ENCODE measurements at regions not wholly inside any gene's neighbourhood (a gene's known extent, or its start where the extent isn't known, plus 50 kb on each side); places are given as distances from the start of the nearest gene placed in this dataset.
A peak's percentile ranks its signal among the peaks of the same experiment; 100 is the strongest.

GRCh38 chr14:84401631-84402030 lies 1128.3 kb upstream of the FLRT2 start:
- DNase-seq (ENCODE audit: low read depth, low spot score) = no peak

DNA sequence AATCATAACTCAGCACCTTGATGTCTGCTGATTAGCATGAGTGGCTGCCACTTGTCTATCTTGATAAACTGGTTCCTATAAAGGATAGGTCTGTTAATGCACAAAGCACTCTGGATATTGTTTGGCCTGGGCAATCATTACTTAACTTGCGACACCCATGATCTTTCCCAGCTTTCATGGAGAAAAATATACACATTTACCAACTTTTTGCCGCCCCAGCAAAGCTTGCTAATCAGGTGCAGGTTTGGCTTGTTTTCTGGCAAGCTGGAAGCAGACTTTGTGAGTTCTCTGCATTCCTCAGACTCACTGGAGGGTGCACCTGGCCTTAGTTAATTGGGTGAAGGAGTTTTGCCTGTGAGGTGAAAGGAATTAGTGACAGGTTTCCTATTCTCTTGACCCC lies 1126.4 kb upstream of the FLRT2 start:
- peak; percentile 45 for DNase-seq (ENCODE audit: low read depth, low spot score)

DNA sequence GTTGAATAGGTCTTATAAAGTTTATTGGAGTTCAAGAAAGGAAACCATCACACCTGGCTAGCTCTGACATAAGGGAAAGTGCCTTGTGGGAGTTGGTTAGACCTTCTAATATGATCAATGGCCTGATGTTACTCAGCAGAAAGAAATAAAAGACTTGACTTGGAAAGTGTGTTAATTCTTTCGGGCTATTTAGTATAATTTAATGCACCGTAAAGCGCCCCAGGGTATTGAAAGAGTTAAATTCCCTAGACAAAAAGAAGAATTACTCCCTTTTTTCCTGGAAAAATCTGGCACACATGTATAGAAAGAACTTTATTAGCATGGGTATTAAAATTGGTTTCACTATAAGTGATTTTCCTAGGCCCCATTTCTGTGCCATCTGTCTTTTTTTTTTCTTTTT lies 1125.7 kb upstream of the FLRT2 start:
- DNase-seq (ENCODE audit: low read depth, low spot score) = no peak

DNA sequence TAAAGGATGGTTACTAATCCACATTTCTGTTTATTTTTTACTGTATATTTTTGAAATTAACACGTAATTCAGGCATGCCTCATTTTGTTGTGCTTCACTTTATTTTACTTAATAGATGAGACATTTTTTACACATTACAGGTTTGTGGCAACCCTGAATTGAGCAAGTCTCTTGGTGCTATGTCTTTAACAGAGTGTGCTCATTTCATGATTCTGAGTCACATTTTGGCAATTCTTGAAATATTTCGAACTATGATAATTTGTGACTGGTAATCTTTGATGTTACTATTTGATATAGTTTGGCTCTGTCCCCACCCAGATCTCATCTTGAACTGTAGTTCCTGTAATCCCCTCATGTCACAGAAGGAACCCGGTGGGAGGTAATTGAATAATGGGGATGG lies 1120.5 kb upstream of the FLRT2 start:
- DNase-seq (ENCODE audit: low read depth, low spot score) = no peak

GRCh38 chr14:84410344-84410743 lies 1119.6 kb upstream of the FLRT2 start:
- DNase-seq (ENCODE audit: low read depth, low spot score) = no peak

GRCh38 chr14:84420221-84420620 lies 1109.7 kb upstream of the FLRT2 start:
- peak; percentile 26 for DNase-seq (ENCODE audit: low read depth, low spot score)

- no peak for DNase-seq (ENCODE audit: low read depth, low spot score)
These were observed 1108.3 kb upstream of the FLRT2 start for GRCh38 chr14:84421621-84422020.

- no peak for DNase-seq (ENCODE audit: low read depth, low spot score)
These were observed 1104.0 kb upstream of the FLRT2 start for GRCh38 chr14:84425968-84426367.

- no peak for DNase-seq (ENCODE audit: low read depth, low spot score)
These were observed 1097.3 kb upstream of the FLRT2 start for GRCh38 chr14:84432676-84433075.

DNA sequence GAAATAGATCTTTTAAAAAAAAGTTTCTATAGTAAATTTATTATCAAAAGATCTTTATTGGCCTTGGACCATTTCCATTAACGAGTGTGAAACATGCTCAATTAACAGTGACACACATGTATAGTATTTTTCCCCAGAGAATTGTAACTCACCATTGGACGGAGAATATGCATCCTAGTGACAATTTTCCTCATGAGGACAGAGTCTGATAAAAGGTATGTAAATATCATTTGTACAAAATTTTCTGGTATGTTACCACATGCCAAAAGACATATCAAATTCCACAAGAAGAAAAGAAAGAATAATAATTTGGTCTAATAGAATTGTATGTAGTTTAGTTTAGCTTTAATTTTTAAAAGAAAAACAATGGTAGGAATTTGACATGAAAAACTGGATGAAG lies 1096.0 kb upstream of the FLRT2 start:
- DNase-seq (ENCODE audit: low read depth, low spot score) = no peak

DNA sequence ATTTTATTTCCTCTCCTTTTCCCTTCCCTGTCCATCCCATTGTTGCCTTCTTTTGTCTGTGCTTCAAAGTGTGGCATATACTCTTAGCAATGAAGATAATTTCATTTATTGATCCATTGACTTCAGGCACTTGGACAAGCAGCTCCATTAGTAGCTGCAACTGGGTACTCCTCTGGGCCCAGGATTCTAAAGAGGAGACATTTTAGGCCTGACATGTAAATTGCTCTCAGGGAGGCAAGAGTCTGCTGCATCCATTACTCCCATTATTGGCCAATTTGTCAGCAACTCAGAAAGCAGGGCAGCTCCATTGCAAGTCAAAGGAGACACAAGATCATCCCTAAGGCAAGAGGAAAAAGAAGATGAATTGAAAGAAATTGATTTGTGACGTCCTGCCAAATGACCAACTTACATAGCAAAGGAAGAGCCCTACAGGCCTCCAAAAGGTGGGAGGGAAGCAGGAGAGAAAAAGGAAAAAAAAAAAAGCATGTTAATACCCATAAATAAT lies 1094.1 kb upstream of the FLRT2 start:
- DNase-seq (ENCODE audit: low read depth, low spot score) = no peak

GRCh38 chr14:84436528-84436927 lies 1093.4 kb upstream of the FLRT2 start:
- peak; percentile 32 for DNase-seq (ENCODE audit: low read depth, low spot score)

GRCh38 chr14:84442521-84442920 lies 1087.4 kb upstream of the FLRT2 start:
- DNase-seq (ENCODE audit: low read depth, low spot score) = no peak

- DNase-seq (ENCODE audit: low read depth, low spot score) = no peak
These were observed 1084.5 kb upstream of the FLRT2 start for GRCh38 chr14:84445486-84445885.

GRCh38 chr14:84446250-84446649 lies 1083.7 kb upstream of the FLRT2 start:
- DNase-seq (ENCODE audit: low read depth, low spot score) = no peak

DNA sequence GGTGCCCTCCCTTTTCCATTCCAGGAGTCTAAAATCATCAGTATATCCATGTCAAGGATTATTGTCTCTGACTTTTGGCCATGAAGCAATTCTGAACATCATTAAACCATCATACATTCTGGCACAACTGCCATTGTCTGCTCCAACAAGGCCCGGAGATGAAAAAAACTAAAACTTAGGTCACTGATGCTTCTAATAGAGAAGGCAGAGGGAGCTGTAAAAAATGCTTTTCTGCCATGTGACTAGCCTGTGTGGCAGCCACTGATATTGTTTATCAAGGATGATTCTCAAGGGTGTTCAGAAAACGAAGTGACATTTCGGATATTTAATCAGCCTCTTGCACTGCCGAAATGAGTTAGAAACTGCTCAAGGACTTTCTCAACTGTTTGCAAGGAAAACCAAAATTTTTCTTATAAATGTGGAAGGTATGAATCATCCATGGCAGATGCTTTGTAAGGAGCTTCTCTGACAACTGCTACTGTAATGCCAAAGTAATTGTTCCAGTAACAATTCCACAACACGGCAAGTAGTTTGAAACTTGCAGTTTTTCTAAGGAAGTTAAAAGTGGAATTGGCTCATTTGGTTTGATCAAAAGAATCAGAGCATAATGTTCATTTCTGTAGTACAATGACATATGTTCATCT lies 1076.5 kb upstream of the FLRT2 start:
- no peak for DNase-seq (ENCODE audit: low read depth, low spot score)

- DNase-seq (ENCODE audit: low read depth, low spot score) = no peak
These were observed 1075.8 kb upstream of the FLRT2 start for GRCh38 chr14:84454114-84454513.

DNA sequence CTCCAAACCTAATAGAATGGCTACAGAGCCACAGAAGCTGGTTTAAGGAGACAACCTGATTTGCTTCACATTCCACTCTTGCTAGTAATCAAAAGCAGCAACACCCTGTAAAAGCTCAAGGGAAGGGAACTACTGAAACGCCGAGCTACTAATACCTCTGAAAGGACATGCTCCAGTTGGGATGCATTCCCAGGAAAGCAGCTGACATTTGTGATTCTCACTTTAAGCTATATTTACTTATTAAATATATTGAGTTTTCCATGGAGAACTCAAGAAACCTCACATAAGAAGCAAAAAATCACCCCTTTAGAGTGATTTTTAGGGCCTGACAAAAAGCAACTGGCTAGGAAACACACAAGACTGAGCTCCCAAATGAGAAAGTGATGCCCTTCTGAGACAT lies 1073.0 kb upstream of the FLRT2 start:
- no peak for DNase-seq (ENCODE audit: low read depth, low spot score)

- no peak for DNase-seq (ENCODE audit: low read depth, low spot score)
These were observed 1071.1 kb upstream of the FLRT2 start for GRCh38 chr14:84458881-84459280.

GRCh38 chr14:84465880-84466279 lies 1064.1 kb upstream of the FLRT2 start:
- DNase-seq (ENCODE audit: low read depth, low spot score) = peak; percentile 35

- no peak for DNase-seq (ENCODE audit: low read depth, low spot score)
These were observed 1061.8 kb upstream of the FLRT2 start for GRCh38 chr14:84468153-84468552.

GRCh38 chr14:84477996-84478395 lies 1051.9 kb upstream of the FLRT2 start:
- DNase-seq (ENCODE audit: low read depth, low spot score) = peak; percentile 37

DNA sequence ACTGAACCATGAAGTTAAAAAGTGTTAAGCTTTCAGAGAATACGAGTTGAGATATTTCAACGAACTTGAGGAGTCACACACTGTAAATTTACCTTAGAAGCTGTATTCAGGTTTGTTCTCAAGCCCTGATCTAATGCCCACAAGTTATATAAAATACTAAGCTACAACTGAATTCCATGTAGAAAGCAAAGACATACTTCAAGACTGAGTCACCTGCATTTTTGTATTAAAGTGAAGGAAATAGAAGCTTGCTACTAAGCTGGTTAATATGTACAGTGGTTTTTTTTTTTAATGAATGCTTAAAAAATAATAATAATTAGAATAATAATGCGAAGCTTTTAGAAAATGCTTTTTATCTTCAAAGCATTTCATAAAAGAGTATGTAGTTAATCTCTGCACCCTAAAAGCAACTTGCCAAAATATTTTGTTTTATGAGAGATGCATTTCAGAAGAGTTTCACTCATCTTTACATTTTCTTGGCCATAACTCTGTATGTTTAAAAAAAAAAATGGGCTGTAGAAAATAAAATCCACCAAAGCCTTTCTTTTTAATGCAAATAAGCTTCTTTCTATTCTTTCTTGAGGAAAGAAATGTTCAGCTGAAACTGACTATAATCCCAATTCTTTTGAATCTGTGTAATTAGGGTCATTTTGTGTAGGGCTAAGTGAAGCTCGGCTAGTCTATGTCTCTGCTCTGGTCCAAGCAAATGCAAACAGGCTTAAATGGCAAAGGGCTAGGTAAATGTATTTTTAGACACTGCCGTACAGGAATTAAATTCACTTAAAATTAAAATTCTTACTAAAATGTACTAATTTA lies 1047.5 kb upstream of the FLRT2 start:
- DNase-seq (ENCODE audit: low read depth, low spot score) = peak; percentile 76

Data from astrocyte of the hippocampus (primary cell).